T-cell (primary cell): ENCODE measurements at regions not wholly inside any gene's neighbourhood (a gene's known extent, or its start where the extent isn't known, plus 50 kb on each side); places are given as distances from the start of the nearest gene placed in this dataset.

Experiments
- ATAC-seq, 4 experiments: fragments of 200-7000 bp in 3 of 4; fragments of 150-1000 bp in 1 of 4; cut with Tn5 transposase; replicated peaks in 1 of 4; 1 replicate in 3 of 4; 2 replicates in 1 of 4; pipeline ENCODE4 v1.10.0; 2021; ENCODE audit warnings: moderate library complexity in 3 of 4, mild to moderate bottlenecking in 2 of 4, moderate number of reproducible peaks in 1 of 4
- CTCF ChIA-PET, 2 donors: fragments of 300-600 bp; sonication (Branson Sonifier 250); formaldehyde crosslinking; loops; one replicate each; lab custom pipeline; 2022; ENCODE audit warnings: antibody characterized with exemption in 2 of 2; lab: Charles Lee
- POLR2A ChIA-PET, 2 donors: fragments of 300-600 bp; sonication (Branson Sonifier 250); formaldehyde crosslinking; loops; one replicate each; lab custom pipeline; 2022; ENCODE audit warnings: antibody characterized with exemption in 2 of 2; lab: Charles Lee
- DNase-seq, 35 experiments: peaks; one replicate each; pipeline versions ENCODE4 v3.0.0 to v3.0.0-alpha.2; 2013 to 2023
- H3K27ac ChIP-seq: one replicate; pipeline ENCODE4 v1.5.1; 2013; ENCODE audit warnings: low read length
- H3K27me3 ChIP-seq, 2 experiments: replicated peaks in 1 of 2; 1 replicate in 1 of 2; 2 replicates in 1 of 2; pipeline versions ENCODE4 v1.6.1 to v1.7.0; 2013; ENCODE audit warnings: low read length in 1 of 2, mixed read lengths in 1 of 2; ENCODE audit not compliant: control insufficient read depth in 2 of 2, insufficient read depth in 2 of 2; ENCODE audit errors: extremely low read depth in 1 of 2
- H3K36me3 ChIP-seq, 2 donors: 1 replicate in 1 of 2; 2 replicates in 1 of 2; pipeline versions ENCODE4 v1.6.1 to v1.7.0; 2013; ENCODE audit warnings: low read length in 1 of 2; ENCODE audit not compliant: control insufficient read depth in 2 of 2, insufficient read depth in 1 of 2; ENCODE audit errors: extremely low read depth in 1 of 2
- H3K4me1 ChIP-seq, 2 experiments: 1 replicate in 1 of 2; 2 replicates in 1 of 2; pipeline versions ENCODE4 v1.6.1 to v1.7.0; 2013; ENCODE audit warnings: low read length in 2 of 2, mixed read lengths in 1 of 2; ENCODE audit not compliant: insufficient read depth in 2 of 2, control insufficient read depth in 1 of 2; ENCODE audit errors: extremely low read depth in 1 of 2
- H3K4me3 ChIP-seq, 2 donors: 1 replicate in 1 of 2; 2 replicates in 1 of 2; pipeline versions ENCODE4 v1.5.1 to v1.7.0; 2013; ENCODE audit warnings: mild to moderate bottlenecking in 2 of 2, low read length in 1 of 2, moderate library complexity in 1 of 2; ENCODE audit not compliant: control insufficient read depth in 1 of 2; ENCODE audit errors: extremely low read depth in 1 of 2
- H3K9me3 ChIP-seq: 2 replicates; pipeline ENCODE4 v1.7.0; 2013
- H3K27ac Mint-ChIP-seq, 2 donors: one replicate each; pipeline ENCODE4 v1.8.0; 2020 to 2021; ENCODE audit warnings: mild to moderate bottlenecking in 2 of 2, mixed read lengths in 2 of 2
- H3K27me3 Mint-ChIP-seq, 2 donors: one replicate each; pipeline ENCODE4 v1.8.0; 2021 to 2022; ENCODE audit warnings: mixed read lengths in 2 of 2
- H3K36me3 Mint-ChIP-seq: one replicate; pipeline ENCODE4 v1.8.0; 2021; ENCODE audit warnings: mixed read lengths
- H3K4me1 Mint-ChIP-seq, 3 donors: one replicate each; pipeline ENCODE4 v1.8.0; 2020 to 2022; ENCODE audit warnings: mixed read lengths in 3 of 3, mild to moderate bottlenecking in 1 of 3
- H3K4me3 Mint-ChIP-seq, 3 donors: one replicate each; pipeline ENCODE4 v1.8.0; 2020 to 2022; ENCODE audit warnings: mild to moderate bottlenecking in 3 of 3, mixed read lengths in 3 of 3, moderate library complexity in 3 of 3
- H3K9me3 Mint-ChIP-seq, 3 donors: one replicate each; pipeline ENCODE4 v1.8.0; 2020 to 2022; ENCODE audit warnings: mixed read lengths in 3 of 3
- WGBS: methylation state at CpG from one replicate; pipeline ENCODE4 v1.1.5; 2013; ENCODE audit warnings: missing lambda C conversion rate; ENCODE audit not compliant: insufficient coverage; 5-methylcytosine and 5-hydroxymethylcytosine counted together

- WGBS = no CpG with 5 or more reads among the region's 2 CpGs
- no peaks in the 10 kb centered on the region for H3K4me1 Mint-ChIP-seq
- no peaks in the 10 kb centered on the region for H3K36me3 Mint-ChIP-seq
Measured at GRCh38 chr15:35627696-35628095, 81.7 kb upstream of the DPH6 start.

GRCh38 chr15:35629766-35630165, 83.8 kb upstream of the DPH6 start:
- H3K27me3 Mint-ChIP-seq = peaks cover 5 to 22% of the 10 kb centered on the region in 2 donors
- no peaks in the 10 kb centered on the region for H3K36me3 Mint-ChIP-seq
- no peak for ATAC-seq
- Histone ChIP-seq H3K27ac (no peak overlapping the region), H3K27me3 (no peaks in the 10 kb centered on the region), H3K36me3 (no peaks in the 10 kb centered on the region), H3K4me1 (no peaks in the 10 kb centered on the region), H3K9me3 (no peaks in the 10 kb centered on the region), H3K4me3 (no peak overlapping the region)
- no CpG with 5 or more reads among the region's 3 CpGs for WGBS
- peaks cover 0 to 1% (median 0%) of the 10 kb centered on the region in 3 donors for H3K9me3 Mint-ChIP-seq
- no peak overlapping the region for H3K4me3 Mint-ChIP-seq
- H3K4me1 Mint-ChIP-seq = no peaks in the 10 kb centered on the region
- ChIA-PET CTCF (no interaction called here), POLR2A (no interaction called here)
- no peak overlapping the region for H3K27ac Mint-ChIP-seq
- no peak for DNase-seq

More at GRCh38 chr15:35627696-35628095, 81.7 kb upstream of the DPH6 start:
- Histone ChIP-seq H3K27ac (no peak overlapping the region), H3K36me3 (no peaks in the 10 kb centered on the region), H3K4me1 (no peaks in the 10 kb centered on the region), H3K9me3 (no peaks in the 10 kb centered on the region), H3K4me3 (no peak overlapping the region), H3K27me3 (no peaks in the 10 kb centered on the region)
- ChIA-PET POLR2A (interaction anchor here in 1 of 2 donors (0.7 kb wide), 1 partner anchor 84 kb away, joined by 3 read pairs; no protein-coding TSS in a partner anchor), CTCF (no interaction called here)
- H3K27ac Mint-ChIP-seq = no peak overlapping the region
- no peaks in the 10 kb centered on the region for H3K9me3 Mint-ChIP-seq
- ATAC-seq (no peak), DNase-seq (no peak)
- no peak overlapping the region for H3K4me3 Mint-ChIP-seq
- H3K27me3 Mint-ChIP-seq = peaks cover 3 to 21% of the 10 kb centered on the region in 2 donors

DNA sequence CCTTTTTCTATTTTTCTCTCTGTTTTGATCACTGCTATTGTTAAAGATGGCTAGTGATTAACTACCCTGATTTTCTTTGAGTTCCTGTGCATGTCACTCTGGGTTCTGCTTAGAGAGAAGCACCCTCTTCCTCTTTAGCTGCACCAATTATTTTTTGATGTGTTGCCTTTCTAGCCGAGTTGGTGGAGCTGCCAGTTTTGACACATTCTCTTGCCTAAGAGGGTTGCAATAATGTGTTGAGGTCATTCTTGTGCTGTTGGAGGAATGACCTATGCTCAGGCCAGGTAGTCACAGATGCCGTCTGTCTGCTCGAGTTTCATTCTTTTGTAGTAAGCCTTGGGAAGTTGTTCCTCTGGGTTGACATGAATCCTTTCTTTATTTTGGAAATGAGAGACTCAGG, 84.6 kb upstream of the DPH6 start:
- ChIA-PET CTCF (no interaction called here), POLR2A (no interaction called here)
- no peak overlapping the region for H3K4me3 Mint-ChIP-seq
- no CpG with 5 or more reads among the region's 3 CpGs for WGBS
- no peak overlapping the region for H3K27ac Mint-ChIP-seq
- Histone ChIP-seq H3K27me3 (no peaks in the 10 kb centered on the region), H3K4me1 (no peaks in the 10 kb centered on the region), H3K36me3 (no peaks in the 10 kb centered on the region), H3K4me3 (no peak overlapping the region), H3K9me3 (no peaks in the 10 kb centered on the region), H3K27ac (no peak overlapping the region)
- ATAC-seq (no peak), DNase-seq (no peak)
- H3K9me3 Mint-ChIP-seq = peaks cover 0 to 5% (median 0%) of the 10 kb centered on the region in 3 donors
- no peaks in the 10 kb centered on the region for H3K4me1 Mint-ChIP-seq
- H3K36me3 Mint-ChIP-seq = no peaks in the 10 kb centered on the region
- peaks cover 5 to 30% of the 10 kb centered on the region in 2 donors for H3K27me3 Mint-ChIP-seq

- ATAC-seq = no peak
- Histone ChIP-seq H3K4me1 (no peaks in the 10 kb centered on the region), H3K27me3 (no peaks in the 10 kb centered on the region), H3K9me3 (no peaks in the 10 kb centered on the region), H3K4me3 (no peak overlapping the region), H3K27ac (no peak overlapping the region), H3K36me3 (no peaks in the 10 kb centered on the region)
- Mint-ChIP-seq H3K27me3 (peaks cover 5 to 30% of the 10 kb centered on the region in 2 donors), H3K4me3 (no peak overlapping the region), H3K9me3 (peaks cover 0 to 5% (median 0%) of the 10 kb centered on the region in 3 donors), H3K4me1 (no peaks in the 10 kb centered on the region), H3K36me3 (no peaks in the 10 kb centered on the region), H3K27ac (no peak overlapping the region)
- CTCF ChIA-PET = no interaction called here
- POLR2A ChIA-PET = no interaction called here
- WGBS = no CpG with 5 or more reads among the region's 3 CpGs
- no peak for DNase-seq
Measured at GRCh38 chr15:35630985-35631384, 85.0 kb upstream of the DPH6 start.

DNA sequence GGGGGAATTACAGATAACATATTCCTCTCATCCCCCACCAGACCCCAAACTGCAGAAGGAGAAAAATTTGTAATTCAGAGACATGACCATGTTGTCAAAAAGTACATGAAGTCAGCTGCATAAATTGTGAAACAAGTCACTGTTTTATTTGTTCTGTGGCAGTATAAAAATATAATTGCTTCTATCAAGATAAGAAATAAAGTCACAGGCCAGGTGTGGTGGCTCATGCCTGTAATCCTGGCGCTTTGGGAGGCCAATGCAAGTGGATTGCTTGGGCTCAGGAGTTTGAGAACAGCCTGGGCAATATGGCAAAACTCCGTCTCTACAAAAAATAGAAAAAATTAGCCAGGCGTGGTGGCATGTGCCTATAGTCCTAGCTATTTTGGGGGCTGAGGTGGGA, 87.7 kb upstream of the DPH6 start:
- no peak for ATAC-seq
- Mint-ChIP-seq H3K4me1 (no peaks in the 10 kb centered on the region), H3K27me3 (peaks cover 14 to 28% of the 10 kb centered on the region in 2 donors), H3K9me3 (peaks cover 0 to 9% (median 0%) of the 10 kb centered on the region in 3 donors), H3K4me3 (no peak overlapping the region), H3K36me3 (no peaks in the 10 kb centered on the region), H3K27ac (no peak overlapping the region)
- Histone ChIP-seq H3K4me1 (no peaks in the 10 kb centered on the region), H3K4me3 (no peak overlapping the region), H3K27me3 (no peaks in the 10 kb centered on the region), H3K36me3 (no peaks in the 10 kb centered on the region), H3K9me3 (no peaks in the 10 kb centered on the region), H3K27ac (no peak overlapping the region)
- ChIA-PET POLR2A (no interaction called here), CTCF (no interaction called here)
- WGBS = 92% methylated on average over 2 of the region's 3 CpGs
- DNase-seq = no peak

- ATAC-seq = no peak
- no peak for DNase-seq
- Histone ChIP-seq H3K36me3 (no peaks in the 10 kb centered on the region), H3K4me1 (no peaks in the 10 kb centered on the region), H3K4me3 (no peak overlapping the region), H3K27me3 (no peaks in the 10 kb centered on the region), H3K9me3 (no peaks in the 10 kb centered on the region), H3K27ac (no peak overlapping the region)
- H3K4me1 Mint-ChIP-seq = no peaks in the 10 kb centered on the region
- no peaks in the 10 kb centered on the region for H3K36me3 Mint-ChIP-seq
- H3K27ac Mint-ChIP-seq = no peak overlapping the region
- CTCF ChIA-PET = interaction anchor here in 1 of 2 donors (0.7 kb wide), 1 partner anchor 165 kb away, joined by 5 read pairs; no protein-coding TSS in a partner anchor
- H3K9me3 Mint-ChIP-seq = peaks cover 0 to 19% (median 7%) of the 10 kb centered on the region in 3 donors
- POLR2A ChIA-PET = no interaction called here
- peaks cover 0 to 8% of the 10 kb centered on the region in 2 donors for H3K27me3 Mint-ChIP-seq
- H3K4me3 Mint-ChIP-seq = no peak overlapping the region
- no CpG with 5 or more reads among the region's 1 CpG for WGBS
Measured at GRCh38 chr15:35646790-35647189, 100.8 kb upstream of the DPH6 start.

GRCh38 chr15:35647303-35647702, 101.3 kb upstream of the DPH6 start:
- no peaks in the 10 kb centered on the region for H3K27me3 ChIP-seq
- Mint-ChIP-seq H3K4me1 (no peaks in the 10 kb centered on the region), H3K4me3 (no peak overlapping the region), H3K27ac (no peak overlapping the region), H3K27me3 (peaks cover 0 to 10% of the 10 kb centered on the region in 2 donors), H3K36me3 (no peaks in the 10 kb centered on the region), H3K9me3 (peaks cover 0 to 17% (median 6%) of the 10 kb centered on the region in 3 donors)
- H3K4me1 ChIP-seq = no peaks in the 10 kb centered on the region
- H3K36me3 ChIP-seq = no peaks in the 10 kb centered on the region
- no peak overlapping the region for H3K27ac ChIP-seq
- CTCF ChIA-PET = no interaction called here
- ATAC-seq (no peak), DNase-seq (no peak)
- no peaks in the 10 kb centered on the region for H3K9me3 ChIP-seq
- POLR2A ChIA-PET = no interaction called here
- H3K4me3 ChIP-seq = no peak overlapping the region
